Stomach (tissue), 6 donors: ENCODE measurements at regions not wholly inside any gene's neighbourhood (a gene's known extent, or its start where the extent isn't known, plus 50 kb on each side); places are given as distances from the start of the nearest gene placed in this dataset.

Experiments used
- DNase-seq, 2 donors: peaks; one replicate each; pipeline versions ENCODE4 v3.0.0 to v3.0.0-alpha.2; 2013 to 2019
- H3K27ac ChIP-seq, 5 donors: fragments of 200-600 bp in 4 of 5; sonication (generic) in 4 of 5; one replicate each; pipeline ENCODE4 v1.5.1; 2013 to 2019; ENCODE audit warnings: mild to moderate bottlenecking in 1 of 5, moderate library complexity in 1 of 5
- H3K27me3 ChIP-seq, 3 donors: fragments of 200-600 bp; sonication (generic); one replicate each; pipeline ENCODE4 v1.5.1; 2017 to 2019; ENCODE audit warnings: mixed run types in 1 of 3
- H3K36me3 ChIP-seq, 4 donors: fragments of 200-600 bp; sonication (generic); 1 replicate in 3 of 4; 2 replicates in 1 of 4; pipeline ENCODE4 v1.5.1; 2016 to 2019
- H3K4me1 ChIP-seq, 4 donors: fragments of 200-600 bp; sonication (generic); one replicate each; pipeline ENCODE4 v1.5.1; 2016 to 2019
- H3K4me3 ChIP-seq, 4 donors: fragments of 200-600 bp; sonication (generic) in 3 of 4; one replicate each; pipeline ENCODE4 v1.5.1; 2016 to 2019; ENCODE audit warnings: mild to moderate bottlenecking in 1 of 4
- H3K9me3 ChIP-seq, 4 donors: fragments of 200-600 bp; sonication (generic); one replicate each; pipeline ENCODE4 v1.5.1; 2016 to 2019
- EP300 ChIP-seq: sonication (generic); formaldehyde crosslinking; IDR thresholded peaks from one replicate; pipeline ENCODE4 v1.6.1; 2017; ENCODE audit warnings: antibody characterized with exemption
- POLR2A ChIP-seq, 4 donors: fragments of 450-650 bp; IDR thresholded peaks; one replicate each; pipeline ENCODE4 v1.6.1; 2016; ENCODE audit warnings: antibody characterized with exemption in 4 of 4, control low read depth in 2 of 4, mild to moderate bottlenecking in 1 of 4, moderate library complexity in 1 of 4
- POLR2AphosphoS5 ChIP-seq, 3 donors: sonication (generic); formaldehyde crosslinking; IDR thresholded peaks; one replicate each; pipeline ENCODE4 v1.6.1; 2016; ENCODE audit warnings: antibody characterized with exemption in 3 of 3
- intact Hi-C: fragments of 100-400 bp; cut with DNase I; formaldehyde crosslinking; loops from one replicate; pipeline ENCODE4 v1.15.1; 2023; ENCODE audit warnings: low total_unique reads
- TF ChIP-seq, protein P1 (sequence below), 7 experiments: fragments of 450-650 bp in 4 of 7; fragments of 200-600 bp in 3 of 7; sonication (generic) in 3 of 7; IDR thresholded peaks; one replicate each; pipeline ENCODE4 v1.5.1; 2016 to 2019; ENCODE audit warnings: antibody characterized with exemption in 7 of 7, control low read depth in 2 of 7, mild to moderate bottlenecking in 1 of 7
- donor health status: Bipolar disorder and iron deficiency.

- no peak for DNase-seq
- no peak overlapping the region for H3K27ac ChIP-seq
- H3K36me3 ChIP-seq = no peaks in the 10 kb centered on the region
- H3K4me1 ChIP-seq = no peaks in the 10 kb centered on the region
- TF ChIP-seq EP300 (no peak), POLR2AphosphoS5 (IDR thresholded peaks at IDR 0.05) (no peak), POLR2A (IDR thresholded peaks at IDR 0.05) (no peak)
- TF ChIP-seq, protein P1, sequence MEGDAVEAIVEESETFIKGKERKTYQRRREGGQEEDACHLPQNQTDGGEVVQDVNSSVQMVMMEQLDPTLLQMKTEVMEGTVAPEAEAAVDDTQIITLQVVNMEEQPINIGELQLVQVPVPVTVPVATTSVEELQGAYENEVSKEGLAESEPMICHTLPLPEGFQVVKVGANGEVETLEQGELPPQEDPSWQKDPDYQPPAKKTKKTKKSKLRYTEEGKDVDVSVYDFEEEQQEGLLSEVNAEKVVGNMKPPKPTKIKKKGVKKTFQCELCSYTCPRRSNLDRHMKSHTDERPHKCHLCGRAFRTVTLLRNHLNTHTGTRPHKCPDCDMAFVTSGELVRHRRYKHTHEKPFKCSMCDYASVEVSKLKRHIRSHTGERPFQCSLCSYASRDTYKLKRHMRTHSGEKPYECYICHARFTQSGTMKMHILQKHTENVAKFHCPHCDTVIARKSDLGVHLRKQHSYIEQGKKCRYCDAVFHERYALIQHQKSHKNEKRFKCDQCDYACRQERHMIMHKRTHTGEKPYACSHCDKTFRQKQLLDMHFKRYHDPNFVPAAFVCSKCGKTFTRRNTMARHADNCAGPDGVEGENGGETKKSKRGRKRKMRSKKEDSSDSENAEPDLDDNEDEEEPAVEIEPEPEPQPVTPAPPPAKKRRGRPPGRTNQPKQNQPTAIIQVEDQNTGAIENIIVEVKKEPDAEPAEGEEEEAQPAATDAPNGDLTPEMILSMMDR (IDR thresholded peaks at IDR 0.05) = no peak
- H3K27me3 ChIP-seq = no peaks in the 10 kb centered on the region
- intact Hi-C loops = no loop called here
- no peak overlapping the region for H3K4me3 ChIP-seq
- H3K9me3 ChIP-seq = no peaks in the 10 kb centered on the region
Observed at GRCh38 chr4:84269536-84270044, 229.5 kb downstream of the NKX6-1 start.

DNA sequence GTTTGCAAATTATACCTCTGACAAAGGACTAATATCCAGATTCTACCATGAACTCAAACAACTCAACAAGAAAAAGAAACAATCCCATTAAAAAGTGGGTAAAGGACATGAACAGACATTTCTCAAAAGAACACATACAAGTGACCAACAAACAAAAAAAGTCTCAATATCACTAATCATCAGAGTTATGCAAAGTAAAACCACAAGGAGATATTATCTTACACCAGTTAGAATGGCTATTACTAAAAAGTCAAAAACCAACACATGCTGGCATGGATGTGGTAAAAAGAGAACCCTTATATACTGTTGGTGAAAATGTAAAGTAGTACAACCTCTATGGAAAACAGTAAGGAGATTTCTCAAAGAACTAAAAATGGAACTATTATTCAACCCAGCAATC lies 234.4 kb downstream of the NKX6-1 start:
- Histone ChIP-seq H3K9me3 (peaks cover 0 to 15% (median 6%) of the 10 kb centered on the region in 4 donors), H3K27me3 (no peaks in the 10 kb centered on the region), H3K36me3 (no peaks in the 10 kb centered on the region), H3K4me1 (no peaks in the 10 kb centered on the region), H3K27ac (no peak overlapping the region), H3K4me3 (no peak overlapping the region)
- intact Hi-C loops = no loop called here
- DNase-seq = no peak
- TF ChIP-seq POLR2A (IDR thresholded peaks at IDR 0.05) (no peak), EP300 (no peak), POLR2AphosphoS5 (IDR thresholded peaks at IDR 0.05) (no peak)
- TF ChIP-seq, protein P1 (IDR thresholded peaks at IDR 0.05) = no peak

GRCh38 chr4:84263415-84263814 lies 235.7 kb downstream of the NKX6-1 start:
- Histone ChIP-seq H3K36me3 (no peaks in the 10 kb centered on the region), H3K4me3 (no peak overlapping the region), H3K27me3 (no peaks in the 10 kb centered on the region), H3K9me3 (peaks cover 0 to 15% (median 6%) of the 10 kb centered on the region in 4 donors), H3K27ac (no peak overlapping the region), H3K4me1 (no peaks in the 10 kb centered on the region)
- no peak for DNase-seq
- no peak for TF ChIP-seq POLR2AphosphoS5 (IDR thresholded peaks at IDR 0.05)
- TF ChIP-seq, protein P1 (IDR thresholded peaks at IDR 0.05) = no peak
- TF ChIP-seq POLR2A (IDR thresholded peaks at IDR 0.05) = no peak
- no peak for TF ChIP-seq EP300
- intact Hi-C loops = no loop called here

GRCh38 chr4:84260495-84260894 lies 238.6 kb downstream of the NKX6-1 start:
- Histone ChIP-seq H3K27me3 (no peaks in the 10 kb centered on the region), H3K27ac (no peak overlapping the region), H3K9me3 (peaks cover 0 to 15% (median 6%) of the 10 kb centered on the region in 4 donors), H3K36me3 (no peaks in the 10 kb centered on the region), H3K4me1 (no peaks in the 10 kb centered on the region), H3K4me3 (no peak overlapping the region)
- TF ChIP-seq POLR2A (IDR thresholded peaks at IDR 0.05) (no peak), EP300 (no peak), POLR2AphosphoS5 (IDR thresholded peaks at IDR 0.05) (no peak)
- TF ChIP-seq, protein P1 (IDR thresholded peaks at IDR 0.05) = no peak
- intact Hi-C loops = no loop called here
- no peak for DNase-seq
